ENCODE measurements at regions not wholly inside any gene's neighbourhood (a gene's known extent, or its start where the extent isn't known, plus 50 kb on each side); places are given as distances from the start of the nearest gene placed in this dataset.

- DNase-seq (no peak), ATAC-seq (ENCODE audit: low FRiP score) (no peak)
- WGBS, 2 donors, result 56 to 65% methylated on average over 7 of the region's 7 CpGs
- Histone ChIP-seq H3K27me3 (ENCODE audit: control insufficient read depth in 1 of 2, insufficient read depth in 2 of 2, low read length in 1 of 2) (no peaks in the 10 kb centered on the region), H3K4me3 (ENCODE audit: low read length in 2 of 2) (no peak overlapping the region), H3K27ac (ENCODE audit: low read depth in 1 of 2, low read length in 2 of 2) (no peak overlapping the region), H3K4me1 (ENCODE audit: control insufficient read depth in 1 of 2, insufficient read depth in 2 of 2, low read length in 2 of 2) (no peaks in the 10 kb centered on the region), H3K9me3 (ENCODE audit: control insufficient read depth, low read length) (no peaks in the 10 kb centered on the region), H3K36me3 (ENCODE audit: control insufficient read depth in 1 of 2, insufficient read depth in 2 of 2, low read length in 1 of 2) (no peaks in the 10 kb centered on the region)
- intact Hi-C loops (cut with DNase I), result no loop called here
Measured at GRCh38 chr13:47553329-47553977, 447.6 kb downstream of the SUCLA2 start.

GRCh38 chr13:47549219-47549752, 451.8 kb downstream of the SUCLA2 start:
- DNase-seq, result no peak
- Histone ChIP-seq H3K27ac (ENCODE audit: low read depth in 1 of 2, low read length in 2 of 2) (no peak overlapping the region), H3K4me1 (ENCODE audit: control insufficient read depth in 1 of 2, insufficient read depth in 2 of 2, low read length in 2 of 2) (no peaks in the 10 kb centered on the region), H3K36me3 (ENCODE audit: control insufficient read depth in 1 of 2, insufficient read depth in 2 of 2, low read length in 1 of 2) (no peaks in the 10 kb centered on the region), H3K27me3 (ENCODE audit: control insufficient read depth in 1 of 2, insufficient read depth in 2 of 2, low read length in 1 of 2) (no peaks in the 10 kb centered on the region), H3K4me3 (ENCODE audit: low read length in 2 of 2) (no peak overlapping the region), H3K9me3 (ENCODE audit: control insufficient read depth, low read length) (no peaks in the 10 kb centered on the region)
- intact Hi-C loops (cut with DNase I), result no loop called here
- ATAC-seq (ENCODE audit: low FRiP score), result no peak
- WGBS, 2 donors, result 39 to 57% methylated on average over 3 of the region's 3 CpGs

- H3K4me3 ChIP-seq (ENCODE audit: low read length in 2 of 2), result no peak overlapping the region
- H3K36me3 ChIP-seq (ENCODE audit: control insufficient read depth in 1 of 2, insufficient read depth in 2 of 2, low read length in 1 of 2), result no peaks in the 10 kb centered on the region
- no peak overlapping the region for H3K27ac ChIP-seq (ENCODE audit: low read depth in 1 of 2, low read length in 2 of 2)
- DNase-seq, result no peak
- H3K9me3 ChIP-seq (ENCODE audit: control insufficient read depth, low read length), result no peaks in the 10 kb centered on the region
- intact Hi-C loops (cut with DNase I), result no loop called here
- WGBS, 2 donors, result 15 to 33% methylated on average over 4 of the region's 4 CpGs
- no peaks in the 10 kb centered on the region for H3K27me3 ChIP-seq (ENCODE audit: control insufficient read depth in 1 of 2, insufficient read depth in 2 of 2, low read length in 1 of 2)
- no peak for ATAC-seq (ENCODE audit: low FRiP score)
- no peaks in the 10 kb centered on the region for H3K4me1 ChIP-seq (ENCODE audit: control insufficient read depth in 1 of 2, insufficient read depth in 2 of 2, low read length in 2 of 2)
Measured at GRCh38 chr13:47548294-47548840, 452.7 kb downstream of the SUCLA2 start.

- H3K27ac ChIP-seq (ENCODE audit: low read depth in 1 of 2, low read length in 2 of 2), result no peak overlapping the region
Measured at GRCh38 chr13:47546391-47547225, 454.5 kb downstream of the SUCLA2 start.

GRCh38 chr13:47545201-47546024, 455.7 kb downstream of the SUCLA2 start:
- 58 to 77% methylated on average over 5 of the region's 5 CpGs for WGBS, 2 donors
- H3K27ac ChIP-seq (ENCODE audit: low read depth in 1 of 2, low read length in 2 of 2), result no peak overlapping the region
- H3K36me3 ChIP-seq (ENCODE audit: control insufficient read depth in 1 of 2, insufficient read depth in 2 of 2, low read length in 1 of 2), result no peaks in the 10 kb centered on the region
- DNase-seq (no peak), ATAC-seq (ENCODE audit: low FRiP score) (no peak)
- H3K4me1 ChIP-seq (ENCODE audit: control insufficient read depth in 1 of 2, insufficient read depth in 2 of 2, low read length in 2 of 2), result no peaks in the 10 kb centered on the region
- H3K9me3 ChIP-seq (ENCODE audit: control insufficient read depth, low read length), result no peaks in the 10 kb centered on the region
- no peak overlapping the region for H3K4me3 ChIP-seq (ENCODE audit: low read length in 2 of 2)
- intact Hi-C loops (cut with DNase I), result no loop called here
- H3K27me3 ChIP-seq (ENCODE audit: control insufficient read depth in 1 of 2, insufficient read depth in 2 of 2, low read length in 1 of 2), result no peaks in the 10 kb centered on the region

More at GRCh38 chr13:47546391-47547225, 454.5 kb downstream of the SUCLA2 start:
- Histone ChIP-seq H3K4me3 (ENCODE audit: low read length in 2 of 2) (no peak overlapping the region), H3K36me3 (ENCODE audit: control insufficient read depth in 1 of 2, insufficient read depth in 2 of 2, low read length in 1 of 2) (no peaks in the 10 kb centered on the region), H3K27me3 (ENCODE audit: control insufficient read depth in 1 of 2, insufficient read depth in 2 of 2, low read length in 1 of 2) (no peaks in the 10 kb centered on the region), H3K9me3 (ENCODE audit: control insufficient read depth, low read length) (no peaks in the 10 kb centered on the region), H3K4me1 (ENCODE audit: control insufficient read depth in 1 of 2, insufficient read depth in 2 of 2, low read length in 2 of 2) (no peaks in the 10 kb centered on the region)
- no peak for DNase-seq
- intact Hi-C loops (cut with DNase I), result no loop called here
- no peak for ATAC-seq (ENCODE audit: low FRiP score)
- WGBS, 2 donors, result 28 to 35% methylated on average over 7 of the region's 7 CpGs

- no peaks in the 10 kb centered on the region for H3K4me1 ChIP-seq (ENCODE audit: control insufficient read depth in 1 of 2, insufficient read depth in 2 of 2, low read length in 2 of 2)
- 79 to 82% methylated on average over 2 of the region's 2 CpGs for WGBS, 2 donors
- no peaks in the 10 kb centered on the region for H3K9me3 ChIP-seq (ENCODE audit: control insufficient read depth, low read length)
- intact Hi-C loops (cut with DNase I), result no loop called here
- no peak for ATAC-seq (ENCODE audit: low FRiP score)
- no peak overlapping the region for H3K4me3 ChIP-seq (ENCODE audit: low read length in 2 of 2)
- H3K27ac ChIP-seq (ENCODE audit: low read depth in 1 of 2, low read length in 2 of 2), result no peak overlapping the region
- no peaks in the 10 kb centered on the region for H3K36me3 ChIP-seq (ENCODE audit: control insufficient read depth in 1 of 2, insufficient read depth in 2 of 2, low read length in 1 of 2)
- DNase-seq, result no peak
- H3K27me3 ChIP-seq (ENCODE audit: control insufficient read depth in 1 of 2, insufficient read depth in 2 of 2, low read length in 1 of 2), result no peaks in the 10 kb centered on the region
Measured at GRCh38 chr13:47539317-47539716, 461.8 kb downstream of the SUCLA2 start.

GRCh38 chr13:47523771-47524170, 477.3 kb downstream of the SUCLA2 start:
- DNase-seq, result no peak

GRCh38 chr13:47521890-47522487, 479.1 kb downstream of the SUCLA2 start:
- ATAC-seq (ENCODE audit: low FRiP score), result no peak
- no peak overlapping the region for H3K27ac ChIP-seq (ENCODE audit: low read depth in 1 of 2, low read length in 2 of 2)
- no peaks in the 10 kb centered on the region for H3K36me3 ChIP-seq (ENCODE audit: control insufficient read depth in 1 of 2, insufficient read depth in 2 of 2, low read length in 1 of 2)
- intact Hi-C loops (cut with DNase I), result no loop called here
- 46 to 52% methylated on average over 2 of the region's 2 CpGs for WGBS, 2 donors
- DNase-seq, result no peak
- no peak overlapping the region for H3K4me3 ChIP-seq (ENCODE audit: low read length in 2 of 2)
- no peaks in the 10 kb centered on the region for H3K4me1 ChIP-seq (ENCODE audit: control insufficient read depth in 1 of 2, insufficient read depth in 2 of 2, low read length in 2 of 2)
- H3K9me3 ChIP-seq (ENCODE audit: control insufficient read depth, low read length), result no peaks in the 10 kb centered on the region
- H3K27me3 ChIP-seq (ENCODE audit: control insufficient read depth in 1 of 2, insufficient read depth in 2 of 2, low read length in 1 of 2), result no peaks in the 10 kb centered on the region

More at GRCh38 chr13:47523771-47524170, 477.3 kb downstream of the SUCLA2 start:
- no peaks in the 10 kb centered on the region for H3K9me3 ChIP-seq (ENCODE audit: control insufficient read depth, low read length)
- H3K27me3 ChIP-seq (ENCODE audit: control insufficient read depth in 1 of 2, insufficient read depth in 2 of 2, low read length in 1 of 2), result no peaks in the 10 kb centered on the region
- no peak overlapping the region for H3K27ac ChIP-seq (ENCODE audit: low read depth in 1 of 2, low read length in 2 of 2)
- H3K36me3 ChIP-seq (ENCODE audit: control insufficient read depth in 1 of 2, insufficient read depth in 2 of 2, low read length in 1 of 2), result no peaks in the 10 kb centered on the region
- no peaks in the 10 kb centered on the region for H3K4me1 ChIP-seq (ENCODE audit: control insufficient read depth in 1 of 2, insufficient read depth in 2 of 2, low read length in 2 of 2)
- intact Hi-C loops (cut with DNase I), result no loop called here
- 76 to 84% methylated on average over 1 of the region's 1 CpG for WGBS, 2 donors
- no peak overlapping the region for H3K4me3 ChIP-seq (ENCODE audit: low read length in 2 of 2)
- ATAC-seq (ENCODE audit: low FRiP score), result no peak

Measured in aorta (tissue), 5 donors.